GM12874 (cell line): ENCODE measurements at regions not wholly inside any gene's neighbourhood (a gene's known extent, or its start where the extent isn't known, plus 50 kb on each side); places are given as distances from the start of the nearest gene placed in this dataset.

Experiments
- CTCF ChIP-seq: IDR thresholded peaks from 2 replicates; pipeline ENCODE4 v1.5.1; 2011; ENCODE audit warnings: low read depth, mild to moderate bottlenecking, control low read depth, low read length, moderate library complexity; ENCODE audit not compliant: insufficient read depth

- no peak for TF ChIP-seq CTCF
These were observed 189.6 kb upstream of the TMEM132C start for GRCh38 chr12:128077211-128077916.

- no peak for TF ChIP-seq CTCF
These were observed 189.1 kb upstream of the TMEM132C start for GRCh38 chr12:128077917-128078298.

- no peak for TF ChIP-seq CTCF
These were observed 188.5 kb upstream of the TMEM132C start for GRCh38 chr12:128078301-128078971.

GRCh38 chr12:128079446-128079845 lies 187.5 kb upstream of the TMEM132C start:
- TF ChIP-seq CTCF = no peak

- TF ChIP-seq CTCF = no peak
These were observed 183.7 kb upstream of the TMEM132C start for GRCh38 chr12:128083132-128083729.

GRCh38 chr12:128088926-128089325 lies 178.0 kb upstream of the TMEM132C start:
- TF ChIP-seq CTCF = no peak

- TF ChIP-seq CTCF = no peak
These were observed 177.0 kb upstream of the TMEM132C start for GRCh38 chr12:128089961-128090360.
